Fibroblast of lung (primary cell): ENCODE measurements at regions not wholly inside any gene's neighbourhood (a gene's known extent, or its start where the extent isn't known, plus 50 kb on each side); places are given as distances from the start of the nearest gene placed in this dataset.
"Not testable (repeated sequence)": the region's sequence is repeated elsewhere in the genome, so short reads cannot be mapped to it uniquely, and the experiment has no call there.

Source experiments
- DNase-seq, 2 donors: peaks; one replicate each; pipeline versions ENCODE4 v3.0.0 to v3.0.0-alpha.2; 2010; ENCODE audit warnings: low read depth in 2 of 2
- H2AFZ ChIP-seq: 2 replicates; pipeline ENCODE4 v1.5.1; 2012; ENCODE audit warnings: low read length, control low read depth, inconsistent platforms
- H3K27ac ChIP-seq: 2 replicates; pipeline ENCODE4 v1.5.1; 2011; ENCODE audit warnings: low read length, control low read depth; ENCODE audit not compliant: insufficient read depth
- H3K27me3 ChIP-seq: 2 replicates; pipeline ENCODE4 v1.5.1; 2011; ENCODE audit warnings: mild to moderate bottlenecking, low read length; ENCODE audit not compliant: control insufficient read depth, insufficient read depth
- H3K36me3 ChIP-seq: 2 replicates; pipeline ENCODE4 v1.5.1; 2011; ENCODE audit warnings: low read length; ENCODE audit not compliant: control insufficient read depth, insufficient read depth
- H3K4me1 ChIP-seq: 2 replicates; pipeline ENCODE4 v1.5.1; 2011; ENCODE audit warnings: low read length; ENCODE audit not compliant: control insufficient read depth, insufficient read depth; ENCODE audit errors: extremely low read depth
- H3K4me2 ChIP-seq: 2 replicates; pipeline ENCODE4 v1.5.1; 2011; ENCODE audit warnings: low read length, control low read depth; ENCODE audit not compliant: insufficient read depth; ENCODE audit errors: extremely low read depth
- H3K4me3 ChIP-seq, 4 experiments: fragments of 200-600 bp in 1 of 4; sonication (generic) in 1 of 4; replicated peaks in 1 of 4; 2 replicates each; pipeline ENCODE4 v1.5.1; 2011 to 2016; ENCODE audit warnings: low read length in 4 of 4, low read depth in 3 of 4, mild to moderate bottlenecking in 3 of 4, control low read depth in 2 of 4, inconsistent platforms in 1 of 4, mixed read lengths in 1 of 4; ENCODE audit not compliant: insufficient read depth in 1 of 4; ENCODE audit errors: control extremely low read depth in 1 of 4
- H3K79me2 ChIP-seq: 2 replicates; pipeline ENCODE4 v1.5.1; 2012; ENCODE audit warnings: mild to moderate bottlenecking, low read length, inconsistent platforms; ENCODE audit not compliant: control insufficient read depth, insufficient read depth
- H3K9ac ChIP-seq: 2 replicates; pipeline ENCODE4 v1.5.1; 2011; ENCODE audit warnings: mild to moderate bottlenecking, low read length, control low read depth; ENCODE audit not compliant: insufficient read depth
- H3K9me3 ChIP-seq: 2 replicates; pipeline ENCODE4 v1.5.1; 2012; ENCODE audit warnings: low read depth, low read length; ENCODE audit not compliant: control insufficient read depth, insufficient read depth
- H4K20me1 ChIP-seq: 2 replicates; pipeline ENCODE4 v1.5.1; 2011; ENCODE audit warnings: low read length; ENCODE audit not compliant: control insufficient read depth, insufficient read depth; ENCODE audit errors: extremely low read depth
- CTCF ChIP-seq, 2 donors: IDR thresholded peaks in 1 of 2; conservative IDR thresholded peaks in 1 of 2; 1 replicate in 1 of 2; 2 replicates in 1 of 2; pipeline ENCODE4 v1.5.1; 2011 to 2012; ENCODE audit warnings: low read length in 2 of 2, control low read depth in 1 of 2, inconsistent platforms in 1 of 2, low read depth in 1 of 2, mild to moderate bottlenecking in 1 of 2
- EZH2 ChIP-seq: IDR thresholded peaks from 2 replicates; pipeline ENCODE4 v1.5.1; 2012; ENCODE audit warnings: low read length, control low read depth, mild to moderate bottlenecking; ENCODE audit errors: missing control alignments

GRCh38 chr3:38957296-38957695, 94.4 kb downstream of the SCN11A start:
- no peaks in the 10 kb centered on the region for H3K27me3 ChIP-seq
- H3K4me2 ChIP-seq: no peak overlapping the region
- no peak overlapping the region for H3K4me3 ChIP-seq
- no peaks in the 10 kb centered on the region for H4K20me1 ChIP-seq
- no peak for DNase-seq
- H3K4me1 ChIP-seq: no peaks in the 10 kb centered on the region
- H3K9ac ChIP-seq: no peak overlapping the region
- H2AFZ ChIP-seq: no peak overlapping the region
- H3K27ac ChIP-seq: no peak overlapping the region
- H3K79me2 ChIP-seq: no peaks in the 10 kb centered on the region
- no peaks in the 10 kb centered on the region for H3K36me3 ChIP-seq
- no peak for TF ChIP-seq CTCF (conservative IDR thresholded peaks at IDR 0.05 in 1 of 2, IDR thresholded peaks at IDR 0.05 in 1 of 2; ENCODE audit: low read depth in 1 of 2, low read length in 2 of 2)
- TF ChIP-seq EZH2: no peak
- H3K9me3 ChIP-seq: no peaks in the 10 kb centered on the region

DNA sequence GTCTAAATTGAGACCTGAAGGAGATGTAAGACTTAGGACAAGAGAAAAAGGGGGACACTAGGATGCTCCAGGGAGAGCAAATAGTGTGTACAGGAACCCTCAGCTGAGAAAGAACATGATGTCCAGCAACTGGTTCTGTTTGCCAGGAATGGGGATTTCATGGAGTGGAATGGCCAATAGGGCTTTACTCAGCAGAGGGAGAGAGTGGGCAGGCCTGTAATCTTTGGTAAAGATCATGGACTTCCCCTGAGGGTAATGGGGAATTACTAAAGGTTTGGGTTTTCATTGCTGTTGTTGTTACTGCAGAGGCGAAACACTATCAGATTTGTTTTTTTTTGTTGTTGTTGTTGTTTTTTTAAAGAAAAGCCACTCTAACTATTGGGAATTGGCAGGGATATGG, 99.0 kb downstream of the SCN11A start:
- Histone ChIP-seq H3K27ac (no peak overlapping the region), H4K20me1 (no peaks in the 10 kb centered on the region), H3K79me2 (no peaks in the 10 kb centered on the region), H3K27me3 (no peaks in the 10 kb centered on the region), H3K4me2 (no peak overlapping the region), H3K4me3 (no peak overlapping the region), H3K4me1 (no peaks in the 10 kb centered on the region), H3K36me3 (no peaks in the 10 kb centered on the region), H2AFZ (no peak overlapping the region), H3K9me3 (no peaks in the 10 kb centered on the region), H3K9ac (no peak overlapping the region)
- no peak for TF ChIP-seq CTCF (conservative IDR thresholded peaks at IDR 0.05 in 1 of 2, IDR thresholded peaks at IDR 0.05 in 1 of 2; ENCODE audit: low read depth in 1 of 2, low read length in 2 of 2)
- no peak for TF ChIP-seq EZH2
- DNase-seq: no peak

- H3K9ac ChIP-seq, H3K27me3 ChIP-seq, H3K4me1 ChIP-seq, DNase-seq, H3K4me2 ChIP-seq, H3K36me3 ChIP-seq, H3K4me3 ChIP-seq, H4K20me1 ChIP-seq, H3K79me2 ChIP-seq, H2AFZ ChIP-seq, H3K9me3 ChIP-seq, H3K27ac ChIP-seq: not testable (repeated sequence)
Measured at GRCh38 chr3:38951167-38951566, 100.6 kb downstream of the SCN11A start.

DNA sequence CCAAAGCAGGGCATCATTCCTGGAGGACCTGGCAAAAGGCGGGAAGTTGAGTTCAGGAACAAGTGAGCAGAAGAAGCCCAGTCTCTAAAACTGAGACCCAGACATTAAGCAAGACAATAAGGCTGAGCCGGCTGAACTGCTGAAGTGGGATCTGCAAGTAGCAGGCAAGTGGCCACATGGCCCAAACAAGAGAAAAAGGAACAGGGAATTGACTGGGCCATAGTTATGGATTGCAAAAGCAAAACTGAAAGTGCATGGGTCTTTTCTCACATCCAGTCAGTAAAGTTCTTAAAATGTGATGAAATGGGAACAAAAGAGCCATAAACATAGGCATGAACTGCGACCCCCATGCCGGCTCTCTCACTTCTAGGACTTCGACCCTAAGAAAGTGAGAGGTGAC, 101.2 kb downstream of the SCN11A start:
- no peak overlapping the region for H3K9ac ChIP-seq
- no peak overlapping the region for H3K4me3 ChIP-seq
- H3K79me2 ChIP-seq: no peaks in the 10 kb centered on the region
- no peak overlapping the region for H3K27ac ChIP-seq
- TF ChIP-seq CTCF (conservative IDR thresholded peaks at IDR 0.05 in 1 of 2, IDR thresholded peaks at IDR 0.05 in 1 of 2; ENCODE audit: low read depth in 1 of 2, low read length in 2 of 2) (no peak), EZH2 (no peak)
- H3K4me2 ChIP-seq: no peak overlapping the region
- H3K4me1 ChIP-seq: no peaks in the 10 kb centered on the region
- H2AFZ ChIP-seq: no peak overlapping the region
- no peak for DNase-seq
- H4K20me1 ChIP-seq: no peaks in the 10 kb centered on the region
- H3K27me3 ChIP-seq: no peaks in the 10 kb centered on the region
- no peaks in the 10 kb centered on the region for H3K9me3 ChIP-seq
- H3K36me3 ChIP-seq: no peaks in the 10 kb centered on the region
